Fibroblast of lung (primary cell): ENCODE measurements at regions not wholly inside any gene's neighbourhood (a gene's known extent, or its start where the extent isn't known, plus 50 kb on each side); places are given as distances from the start of the nearest gene placed in this dataset.

ENCODE experiments used
- CTCF ChIP-seq, 2 donors: IDR thresholded peaks in 1 of 2; conservative IDR thresholded peaks in 1 of 2; 1 replicate in 1 of 2; 2 replicates in 1 of 2; pipeline ENCODE4 v1.5.1; 2011 to 2012; ENCODE audit warnings: low read length in 2 of 2, control low read depth in 1 of 2, inconsistent platforms in 1 of 2, low read depth in 1 of 2, mild to moderate bottlenecking in 1 of 2
- EZH2 ChIP-seq: IDR thresholded peaks from 2 replicates; pipeline ENCODE4 v1.5.1; 2012; ENCODE audit warnings: low read length, control low read depth, mild to moderate bottlenecking; ENCODE audit errors: missing control alignments

GRCh38 chr6:81023007-81023582 is 729.4 kb downstream of the TENT5A start:
- TF ChIP-seq CTCF (conservative IDR thresholded peaks at IDR 0.05 in 1 of 2, IDR thresholded peaks at IDR 0.05 in 1 of 2; ENCODE audit: low read depth in 1 of 2, low read length in 2 of 2) (no peak), EZH2 (no peak)
